ENCODE measurements at regions not wholly inside any gene's neighbourhood (a gene's known extent, or its start where the extent isn't known, plus 50 kb on each side); places are given as distances from the start of the nearest gene placed in this dataset.
A peak's percentile ranks its signal among the peaks of the same experiment; 100 is the strongest.

GRCh38 chr11:119486691-119487259, 63.8 kb upstream of the THY1 start:
- Histone ChIP-seq H3K27me3 (no peaks in the 10 kb centered on the region), H3K36me3 (no peaks in the 10 kb centered on the region), H3K9me3 (no peaks in the 10 kb centered on the region), H3K4me1 (peaks cover 0 to under 1% (median 0%) of the 10 kb centered on the region in 4 donors), H3K27ac (no peak overlapping the region), H3K4me3 (no peak overlapping the region)
- no peak for TF ChIP-seq CTCF (IDR thresholded peaks at IDR 0.05)
- TF ChIP-seq POLR2AphosphoS5 (IDR thresholded peaks at IDR 0.05): no peak
- no peak for TF ChIP-seq POLR2A (IDR thresholded peaks at IDR 0.05)
- no peak for TF ChIP-seq EP300 (IDR thresholded peaks at IDR 0.05)
- DNase-seq: peak in 1 of 2 donors; percentile 12
- ATAC-seq (ENCODE audit: low FRiP score in 2 of 2): no peak
- WGBS, 2 donors: 72 to 74% methylated on average over 3 of the region's 3 CpGs

GRCh38 chr11:119486016-119486415, 63.0 kb upstream of the THY1 start:
- H3K27me3 ChIP-seq: no peaks in the 10 kb centered on the region
- ATAC-seq (ENCODE audit: low FRiP score in 2 of 2): no peak
- TF ChIP-seq POLR2AphosphoS5 (IDR thresholded peaks at IDR 0.05) (no peak), EP300 (IDR thresholded peaks at IDR 0.05) (no peak), POLR2A (IDR thresholded peaks at IDR 0.05) (no peak), CTCF (IDR thresholded peaks at IDR 0.05) (no peak)
- peaks cover 0 to 8% (median 0%) of the 10 kb centered on the region in 4 donors for H3K4me1 ChIP-seq
- no peak overlapping the region for H3K27ac ChIP-seq
- no peaks in the 10 kb centered on the region for H3K36me3 ChIP-seq
- H3K9me3 ChIP-seq: no peaks in the 10 kb centered on the region
- no peak for DNase-seq
- H3K4me3 ChIP-seq: no peak overlapping the region
- WGBS, 2 donors: 77 to 80% methylated on average over 5 of the region's 6 CpGs

GRCh38 chr11:119484741-119485605, 62.0 kb upstream of the THY1 start:
- WGBS, 2 donors: 81 to 88% methylated on average over 15 to 20 of the region's 21 CpGs
- Histone ChIP-seq H3K36me3 (no peaks in the 10 kb centered on the region), H3K4me1 (peaks cover 0 to 9% (median 0%) of the 10 kb centered on the region in 4 donors), H3K4me3 (no peak overlapping the region), H3K9me3 (no peaks in the 10 kb centered on the region), H3K27ac (no peak overlapping the region), H3K27me3 (no peaks in the 10 kb centered on the region)
- DNase-seq: peak in 1 of 2 donors; percentile 15
- ATAC-seq (ENCODE audit: low FRiP score in 2 of 2): no peak
- TF ChIP-seq POLR2A (IDR thresholded peaks at IDR 0.05): no peak
- no peak for TF ChIP-seq CTCF (IDR thresholded peaks at IDR 0.05)
- TF ChIP-seq EP300 (IDR thresholded peaks at IDR 0.05): no peak
- TF ChIP-seq POLR2AphosphoS5 (IDR thresholded peaks at IDR 0.05): no peak

- TF ChIP-seq CTCF (IDR thresholded peaks at IDR 0.05): no peak
- TF ChIP-seq EP300 (IDR thresholded peaks at IDR 0.05): no peak
- TF ChIP-seq POLR2A (IDR thresholded peaks at IDR 0.05): no peak
- TF ChIP-seq POLR2AphosphoS5 (IDR thresholded peaks at IDR 0.05): no peak
- Histone ChIP-seq H3K4me1 (peaks cover 0 to 9% (median 0%) of the 10 kb centered on the region in 4 donors), H3K27me3 (no peaks in the 10 kb centered on the region), H3K36me3 (no peaks in the 10 kb centered on the region), H3K9me3 (no peaks in the 10 kb centered on the region), H3K4me3 (no peak overlapping the region), H3K27ac (no peak overlapping the region)
- WGBS, 2 donors: 88 to 90% methylated on average over 9 of the region's 9 CpGs
- ATAC-seq (ENCODE audit: low FRiP score in 2 of 2): no peak
- DNase-seq: no peak
Observed at GRCh38 chr11:119483881-119484371, 61.0 kb upstream of the THY1 start.
